Hematopoietic multipotent progenitor cell treated with erythropoietin and hydrocortisone succinate and interleukin-3 and kit ligand, for 17 days (in vitro differentiated cells): ENCODE measurements at regions not wholly inside any gene's neighbourhood (a gene's known extent, or its start where the extent isn't known, plus 50 kb on each side); places are given as distances from the start of the nearest gene placed in this dataset.

Experiments used
- DNase-seq: peaks from one replicate; pipeline ENCODE4 v3.0.0-alpha.2; 2015; ENCODE audit warnings: low spot score

DNA sequence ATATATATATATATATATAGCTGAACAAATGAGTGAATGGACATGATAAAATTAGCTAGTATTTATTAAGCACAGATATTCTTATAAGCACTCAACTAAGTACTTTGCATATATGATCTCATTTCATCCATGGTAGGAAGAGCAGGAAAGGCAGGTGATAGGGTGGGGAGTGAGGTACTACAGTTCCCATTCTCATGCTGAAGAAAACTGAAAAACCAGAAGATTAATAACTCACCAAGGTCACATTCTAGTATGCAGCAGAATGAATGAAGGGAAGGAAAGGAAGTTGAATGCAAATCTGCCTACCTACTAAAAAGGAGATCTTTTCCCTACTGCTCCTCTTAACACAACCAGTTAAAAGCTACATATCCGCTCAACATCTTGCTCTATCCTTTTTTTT, 298.1 kb upstream of the TMPO start:
- DNase-seq, result no peak

DNA sequence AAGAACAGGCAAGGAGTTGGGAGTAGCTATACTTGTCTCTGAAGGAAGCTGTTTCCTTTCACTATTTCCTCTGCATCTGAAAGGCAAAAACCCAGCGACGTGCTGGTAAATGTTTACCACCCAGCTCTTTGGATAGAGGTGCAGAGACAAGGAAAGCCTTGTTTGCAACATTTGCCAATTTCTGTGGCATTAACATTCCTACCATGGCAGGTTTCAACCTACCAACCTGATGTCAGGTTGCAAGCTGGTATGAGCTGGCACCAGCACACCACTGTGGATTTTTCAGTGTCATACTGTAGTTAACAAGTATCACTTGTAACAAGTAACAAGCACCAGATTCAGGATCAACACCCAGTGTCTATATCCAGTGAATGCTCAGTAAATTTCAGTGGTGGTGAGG, 294.8 kb upstream of the TMPO start:
- no peak for DNase-seq

DNA sequence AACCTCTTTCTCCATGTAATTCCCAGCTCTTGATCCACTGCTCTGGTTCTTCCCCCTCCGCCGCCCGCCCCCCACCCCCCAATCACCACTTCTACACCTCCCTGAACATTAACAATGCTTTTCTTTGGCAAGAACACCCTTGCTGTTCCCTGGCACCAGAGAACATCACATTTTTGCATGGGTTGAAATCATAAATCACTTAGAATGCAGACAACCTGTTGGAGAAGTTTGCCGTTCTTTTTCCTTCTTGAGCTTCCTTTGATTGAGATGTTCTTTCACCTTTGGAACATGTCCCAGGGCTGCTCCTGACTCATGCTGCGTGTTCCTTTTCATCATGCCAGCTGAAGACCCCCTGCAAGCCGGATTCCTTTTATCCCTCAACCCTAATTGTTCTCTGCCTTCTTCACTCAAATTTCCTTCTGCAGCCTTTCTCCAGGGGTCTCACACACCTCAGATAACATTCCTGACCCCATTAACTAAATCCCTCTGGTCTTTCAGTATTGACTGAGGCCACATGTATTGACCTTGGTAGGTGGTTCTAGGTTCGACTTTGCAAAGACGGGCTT, 294.1 kb upstream of the TMPO start:
- DNase-seq, result no peak

DNA sequence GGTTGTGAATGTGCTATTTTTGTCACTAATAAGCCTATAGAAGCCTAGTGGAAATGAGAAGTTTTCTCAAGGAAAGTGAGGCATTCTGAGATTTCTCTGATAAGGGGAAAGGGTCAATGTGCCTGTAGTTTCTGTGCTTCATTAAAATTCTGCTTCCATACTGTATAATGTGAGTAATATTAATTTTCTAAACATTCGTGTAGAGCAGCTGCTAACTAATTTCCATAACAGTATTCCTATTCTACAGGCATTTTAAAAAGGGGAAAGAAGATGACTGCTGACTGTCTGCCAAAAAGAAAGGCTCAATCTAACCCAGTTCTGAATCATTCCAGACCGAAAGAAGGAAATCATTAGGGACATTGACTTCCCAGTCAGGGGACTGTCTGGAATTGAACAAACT, 293.3 kb upstream of the TMPO start:
- no peak for DNase-seq

DNA sequence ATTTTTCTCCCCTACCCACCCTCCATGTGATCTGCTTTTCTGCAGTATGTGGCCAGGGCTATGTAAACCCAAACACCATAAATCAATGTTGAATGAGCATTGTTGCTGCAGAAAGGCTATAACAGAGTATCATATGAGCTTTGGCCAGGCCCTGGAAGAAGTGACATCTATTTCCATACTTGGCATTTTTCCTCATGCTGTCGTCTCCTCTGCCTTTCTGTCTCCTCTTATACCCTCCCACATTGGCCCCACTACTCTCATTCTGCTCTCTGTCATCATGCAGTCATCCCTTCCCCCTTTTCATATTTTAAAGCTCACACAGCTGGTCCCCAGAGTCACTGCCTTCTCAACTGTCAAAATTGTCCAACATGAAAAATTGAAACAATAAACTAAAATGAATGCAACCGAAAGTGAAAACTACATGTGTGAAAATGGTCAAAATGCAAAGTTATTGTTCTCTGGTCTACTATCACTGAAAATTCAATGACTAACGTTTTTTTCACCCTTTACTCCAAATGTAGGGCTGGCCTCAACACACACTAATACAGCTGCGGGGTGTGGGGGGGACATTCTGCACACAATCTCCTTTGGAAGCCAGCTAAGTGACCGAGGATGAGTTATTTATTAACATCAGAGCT, 290.7 kb upstream of the TMPO start:
- DNase-seq, result no peak

DNA sequence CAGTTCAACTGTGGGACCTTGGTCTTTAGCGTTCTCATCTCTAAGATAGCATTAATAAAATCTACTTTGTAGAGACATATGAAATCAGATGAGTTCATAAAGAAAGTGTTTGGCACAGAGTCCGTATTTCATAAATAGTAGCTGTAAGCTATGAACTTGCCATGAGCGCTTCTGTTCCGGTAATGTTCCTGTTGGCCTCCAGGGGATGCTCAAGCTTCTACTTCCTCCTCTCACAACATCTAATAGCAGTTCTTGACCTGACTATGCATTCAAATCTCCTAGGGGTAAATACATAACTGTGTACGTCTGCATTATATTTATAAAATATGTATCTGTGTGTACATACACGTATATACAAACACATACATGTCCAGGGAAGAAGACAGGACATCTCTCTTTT, 288.2 kb upstream of the TMPO start:
- no peak for DNase-seq

DNA sequence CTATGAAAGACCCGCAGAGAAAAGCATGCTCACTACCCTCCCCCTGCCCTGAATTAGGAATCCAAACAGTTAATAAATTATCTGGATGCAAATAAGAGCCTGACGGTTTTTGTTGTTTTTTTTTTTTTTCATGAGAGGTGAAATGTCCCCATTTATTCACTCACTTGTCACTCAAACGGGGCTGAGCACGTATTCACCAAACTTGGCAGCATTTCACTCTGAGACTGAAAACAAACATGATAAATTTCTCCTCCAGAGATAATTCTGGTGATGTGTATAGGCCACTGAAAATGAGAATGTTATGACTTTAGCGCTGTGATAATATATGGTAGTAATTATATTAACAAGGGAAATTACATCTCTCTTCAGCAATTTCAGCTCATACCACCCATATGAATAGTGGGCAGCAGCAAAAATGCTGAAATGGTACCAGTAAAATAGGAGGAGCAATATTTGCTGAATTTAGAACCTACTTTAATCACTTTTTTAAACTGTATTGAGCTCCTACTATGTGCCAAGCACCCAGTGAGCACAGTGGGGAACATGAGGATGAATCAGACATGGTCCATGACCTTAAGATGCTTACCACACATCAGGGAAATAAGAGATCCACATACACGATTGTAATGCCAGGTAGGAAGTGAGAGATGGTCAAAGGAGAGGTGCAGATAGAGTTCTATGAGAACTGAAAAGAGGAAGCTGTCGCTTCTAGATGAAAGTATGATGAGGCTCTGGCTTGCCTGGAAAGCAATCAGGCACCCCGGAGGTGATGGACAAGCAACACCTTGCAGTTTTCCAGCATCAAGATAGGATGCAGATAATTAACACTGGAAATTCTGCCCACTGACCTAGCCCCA, 286.5 kb upstream of the TMPO start:
- no peak for DNase-seq

DNA sequence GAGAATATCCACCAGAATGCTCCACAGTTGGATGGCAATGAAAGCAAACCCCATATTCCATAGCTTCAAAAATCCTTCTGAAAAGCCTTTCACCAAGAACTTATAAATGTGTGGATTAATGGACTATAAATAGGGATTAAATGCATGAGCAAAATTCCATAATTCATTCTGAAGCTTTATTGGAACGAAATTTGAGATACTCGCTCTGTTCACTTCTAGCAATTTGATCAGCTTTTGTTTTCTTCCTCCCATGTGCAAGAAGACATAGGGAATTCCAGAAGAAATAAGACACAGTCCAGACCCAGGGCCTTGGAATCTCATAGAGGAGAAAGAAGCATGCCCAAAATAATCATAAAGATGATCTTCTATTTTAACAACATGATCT, 285.9 kb upstream of the TMPO start:
- no peak for DNase-seq

DNA sequence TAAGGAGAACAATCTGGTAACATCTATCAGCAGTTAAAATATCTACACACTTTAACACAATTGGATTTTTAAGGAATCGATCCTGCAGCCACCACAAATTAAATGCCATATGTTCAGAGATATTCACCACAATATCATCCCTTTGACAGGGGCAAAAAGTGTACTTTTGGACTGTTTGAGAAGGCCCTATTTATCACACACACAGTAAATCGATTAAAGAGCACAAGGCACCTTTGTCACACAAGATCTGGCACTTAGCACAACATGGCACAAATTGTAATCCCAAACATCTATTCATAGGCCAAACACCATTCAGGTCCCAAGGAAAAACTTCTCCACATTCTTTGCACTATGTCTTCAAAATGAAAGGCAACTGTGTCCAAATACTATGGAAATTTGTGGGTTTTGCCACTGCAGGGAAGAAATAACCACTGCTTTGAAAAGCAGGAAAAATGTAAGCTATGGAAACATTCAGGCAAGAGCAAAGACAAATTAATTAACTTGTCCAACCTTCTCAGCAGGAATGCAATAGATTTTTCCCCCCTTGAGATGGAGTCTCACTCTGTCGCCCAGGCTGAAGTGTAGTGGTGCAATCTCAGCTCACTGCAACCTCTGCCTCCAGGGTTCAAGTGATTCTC, 282.5 kb upstream of the TMPO start:
- no peak for DNase-seq

DNA sequence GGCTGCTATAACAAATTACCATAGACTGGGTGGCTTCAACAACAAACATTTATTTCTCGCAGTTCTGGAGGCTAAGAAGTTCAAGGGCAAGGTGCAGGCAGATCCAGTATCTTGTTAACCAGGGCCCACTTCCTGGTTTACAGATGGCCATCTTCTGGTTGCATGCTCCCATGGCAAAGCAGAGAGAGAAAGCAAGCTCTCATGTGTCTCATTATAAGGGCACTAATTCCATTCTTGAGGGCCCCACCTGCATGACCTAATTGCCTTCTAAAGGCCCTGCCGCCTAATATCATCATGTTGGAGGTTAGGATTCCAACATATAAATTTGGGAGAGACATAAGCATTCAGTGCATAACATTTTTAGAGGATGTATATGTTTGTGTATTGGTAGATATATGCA, 280.1 kb upstream of the TMPO start:
- DNase-seq, result no peak

DNA sequence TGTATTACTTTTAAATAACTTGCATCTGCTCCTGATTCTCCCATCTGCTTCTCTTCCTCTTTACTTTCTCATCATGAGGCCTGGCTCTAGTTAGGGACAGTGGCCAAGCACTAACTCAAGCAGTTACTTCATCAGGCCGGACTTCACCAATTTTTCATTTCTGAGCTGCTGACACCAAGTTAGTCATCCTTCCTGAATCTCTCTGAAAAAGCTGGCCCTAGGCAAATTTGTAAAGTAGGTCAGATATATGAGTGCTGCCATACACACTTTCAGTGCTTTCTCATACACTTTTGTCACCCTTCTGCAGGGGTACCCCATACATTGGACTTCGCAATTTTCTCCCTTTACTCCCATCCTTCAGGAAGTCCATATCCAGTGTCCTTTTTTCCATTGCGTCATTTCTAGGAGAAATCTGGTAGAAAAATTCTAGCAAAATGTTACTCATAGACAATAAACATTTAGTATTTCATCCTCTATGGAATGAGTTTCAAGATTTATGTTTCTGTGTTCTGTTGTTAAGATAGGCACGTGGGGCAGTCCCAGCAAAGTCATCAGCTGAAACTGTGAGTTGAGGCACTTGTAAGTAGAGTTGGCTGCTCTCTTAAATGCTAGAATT, 276.8 kb upstream of the TMPO start:
- DNase-seq, result no peak

DNA sequence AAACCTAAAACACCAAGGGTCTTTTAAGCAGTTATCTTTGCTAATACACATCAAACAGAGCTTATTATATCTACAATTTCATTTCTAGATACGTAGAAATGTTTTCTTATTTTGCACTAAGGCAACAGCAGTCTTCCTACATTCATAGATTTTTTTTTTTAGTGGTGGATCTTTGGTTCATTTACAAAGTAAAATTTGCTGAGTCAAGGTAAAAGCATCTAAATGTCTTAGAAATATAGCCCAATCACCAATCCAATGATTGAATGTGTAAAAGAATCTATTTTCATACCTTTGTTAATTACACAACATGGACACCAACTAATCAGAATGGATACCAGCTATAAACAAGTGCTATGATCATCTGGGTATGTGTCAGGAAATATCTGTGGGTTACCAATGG, 272.2 kb upstream of the TMPO start:
- DNase-seq, result no peak

DNA sequence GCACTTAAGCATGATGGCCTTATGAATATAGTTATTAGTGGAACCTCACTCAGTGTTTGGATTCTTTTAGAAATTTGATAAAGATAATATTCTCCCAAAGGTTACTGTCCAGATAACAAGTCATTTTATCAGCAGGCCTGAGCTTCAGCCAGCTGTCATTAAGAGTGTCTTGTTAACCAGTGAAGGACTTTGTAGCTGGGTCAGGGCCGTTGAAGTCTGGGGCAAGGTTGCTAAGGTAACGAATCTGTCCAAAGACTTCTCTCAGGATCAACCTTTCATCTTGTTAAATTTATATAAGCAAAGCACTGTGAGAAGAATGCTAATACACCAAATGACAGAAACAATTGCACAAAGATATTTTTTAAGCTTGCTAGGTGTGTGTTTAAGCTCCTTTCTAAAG, 271.3 kb upstream of the TMPO start:
- no peak for DNase-seq

DNA sequence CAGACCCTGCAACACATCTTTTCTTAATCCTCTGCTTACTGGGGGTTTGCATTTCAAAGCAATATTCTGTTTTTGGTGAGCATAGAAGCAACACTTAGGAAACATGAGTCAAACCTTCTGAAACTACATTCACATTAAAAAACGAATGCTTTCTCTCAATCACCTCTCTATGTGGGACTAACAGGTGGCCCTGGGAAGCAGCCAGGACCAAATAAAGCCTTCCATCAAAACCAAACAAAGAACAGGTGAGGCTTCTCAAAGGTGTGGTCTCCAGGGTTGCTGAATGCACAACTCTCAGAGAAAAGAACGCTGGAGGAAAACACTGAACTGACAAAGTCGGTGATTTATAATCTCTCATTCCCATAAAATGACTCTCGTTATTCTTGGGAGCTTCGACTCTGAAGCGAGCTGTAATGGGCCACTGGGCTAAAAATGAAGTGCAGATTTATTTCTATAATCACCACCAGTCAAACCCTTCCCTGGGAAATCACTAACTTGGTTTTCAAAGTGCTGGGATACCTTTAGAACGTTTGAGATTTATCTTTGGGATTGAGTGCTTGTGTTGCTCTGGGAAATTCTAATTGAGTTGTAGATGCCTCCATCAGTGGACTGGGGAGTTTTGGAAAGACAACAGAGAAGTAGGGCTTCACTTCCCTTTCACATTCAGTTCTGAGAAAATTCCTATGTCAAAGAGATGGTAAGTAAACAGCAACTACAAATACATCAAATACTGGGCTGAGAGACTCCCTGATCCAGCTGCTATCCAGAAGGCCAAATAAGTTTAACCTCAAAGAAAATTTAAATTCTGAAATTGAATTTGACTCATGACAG, 262.0 kb upstream of the TMPO start:
- DNase-seq, result no peak

DNA sequence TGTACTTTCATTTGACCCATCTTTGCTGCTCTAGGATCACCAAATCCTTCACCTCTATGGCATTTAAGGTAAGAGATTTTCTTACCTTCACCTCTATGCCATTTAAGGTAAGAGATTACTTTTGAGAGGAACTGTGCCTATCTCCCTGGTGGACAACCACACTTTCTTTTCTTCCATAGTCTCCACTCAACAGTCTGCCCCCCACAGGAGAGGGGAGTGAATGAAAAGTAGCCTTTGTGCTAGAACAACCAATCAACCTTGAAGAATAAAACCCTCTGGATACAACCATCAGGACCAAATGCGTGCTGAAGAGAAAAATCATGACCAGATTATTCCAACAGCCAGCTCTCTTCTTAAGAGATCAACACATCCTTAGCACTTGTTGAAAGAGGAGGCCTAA, 258.6 kb upstream of the TMPO start:
- DNase-seq, result no peak

DNA sequence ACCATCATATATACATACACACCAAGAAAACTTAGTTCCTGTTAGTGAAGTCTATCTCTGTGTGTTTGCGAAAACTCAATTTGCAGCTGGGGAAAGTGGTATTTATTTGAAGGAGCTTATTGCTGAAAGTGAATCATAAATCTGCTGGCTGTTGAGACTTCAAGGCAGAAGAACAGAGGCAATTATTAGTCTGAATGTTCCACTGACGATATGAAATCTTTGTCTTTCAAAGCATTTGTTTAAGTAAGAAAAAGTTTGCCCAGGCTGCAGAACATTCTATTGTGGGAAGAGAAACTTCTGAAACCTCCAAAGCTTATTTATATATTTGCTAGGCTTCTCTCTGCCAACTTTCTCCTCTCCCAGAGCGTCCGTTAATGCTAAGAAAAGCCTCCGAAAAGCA, 255.7 kb upstream of the TMPO start:
- no peak for DNase-seq

DNA sequence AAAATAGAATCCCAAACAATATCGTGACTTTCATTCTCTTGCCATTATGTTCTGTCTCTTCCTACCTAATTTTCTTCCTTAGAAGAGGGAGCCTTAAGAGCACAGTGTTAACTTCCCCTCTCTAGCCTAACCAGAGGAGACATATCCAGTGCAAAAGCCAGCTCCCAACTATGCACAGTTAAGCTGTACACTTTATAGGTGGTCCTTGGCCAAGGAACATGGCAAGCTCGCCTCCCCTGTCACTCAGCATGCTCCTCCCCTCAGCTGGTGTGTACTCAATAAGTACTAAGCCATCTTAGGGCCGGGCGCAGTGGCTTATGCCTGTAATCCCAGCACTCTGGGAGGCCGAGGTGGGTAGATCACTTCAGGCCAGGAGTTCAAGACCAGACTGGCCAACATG, 255.1 kb upstream of the TMPO start:
- no peak for DNase-seq

DNA sequence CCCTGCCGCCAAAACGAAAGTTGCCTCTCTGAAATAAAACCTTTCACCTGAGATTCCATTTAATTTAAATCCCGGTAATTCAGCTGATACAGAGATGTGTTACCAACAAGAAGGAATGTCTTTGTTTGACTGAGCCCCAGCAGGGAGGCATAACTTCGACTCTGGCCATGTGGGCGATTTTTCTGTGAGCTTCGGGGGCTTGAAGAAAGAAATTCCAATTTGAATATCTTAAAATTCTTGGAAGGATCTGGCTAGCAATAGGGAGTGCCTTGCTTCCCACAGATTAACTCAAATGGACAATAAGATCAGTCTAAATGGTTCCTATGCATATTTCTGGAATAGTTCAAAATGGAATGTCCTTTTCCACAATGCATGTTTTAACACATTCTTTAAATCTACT, 252.5 kb upstream of the TMPO start:
- no peak for DNase-seq

DNA sequence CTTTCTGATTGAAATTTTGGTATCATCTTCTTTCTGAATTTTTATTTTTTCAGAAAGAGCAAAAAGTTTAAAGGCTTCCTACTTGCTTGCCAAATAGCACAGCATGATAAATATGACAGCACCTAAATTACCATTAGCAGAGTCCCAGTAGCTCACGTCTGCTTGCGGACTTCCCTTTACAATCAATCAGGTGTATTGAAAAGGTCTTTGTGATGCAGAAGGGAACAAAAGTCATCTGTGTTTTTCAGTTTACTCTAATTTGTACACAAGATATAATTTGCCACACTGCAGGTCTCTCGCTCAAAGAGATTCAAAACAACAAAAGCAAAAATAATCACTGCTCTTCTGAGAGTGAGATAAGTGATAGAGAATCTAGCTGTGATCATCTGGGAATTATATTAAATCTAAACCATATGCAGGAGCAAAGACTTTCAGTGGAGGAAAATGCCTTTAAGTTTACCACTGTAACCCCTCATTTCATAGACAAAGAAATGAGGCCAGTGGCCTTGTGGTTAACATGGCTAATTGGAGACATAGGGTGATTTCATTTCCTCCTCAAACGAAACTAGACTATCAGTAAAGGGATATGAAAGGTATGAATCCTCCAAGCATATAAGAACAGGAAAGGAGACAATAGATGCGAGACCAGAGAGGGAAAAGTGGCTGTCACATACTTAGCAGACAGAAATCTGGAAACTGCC, 240.8 kb upstream of the TMPO start:
- no peak for DNase-seq

DNA sequence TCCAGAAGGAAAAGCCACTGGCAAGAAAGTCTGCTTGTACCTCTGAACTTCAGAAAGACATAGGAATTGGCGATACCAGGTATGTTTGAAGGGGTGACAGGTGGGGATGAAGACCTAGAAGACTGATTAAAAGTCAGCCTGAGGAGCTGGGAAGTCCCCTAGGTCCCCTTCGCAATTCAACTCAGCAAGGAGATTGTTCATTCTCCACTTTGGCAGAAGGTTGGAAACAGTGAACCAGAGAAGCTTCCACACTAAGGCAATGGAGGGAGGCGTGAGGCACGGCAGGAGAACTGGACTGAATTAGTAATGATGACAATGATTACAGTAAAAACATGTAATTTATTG, 240.3 kb upstream of the TMPO start:
- no peak for DNase-seq

DNA sequence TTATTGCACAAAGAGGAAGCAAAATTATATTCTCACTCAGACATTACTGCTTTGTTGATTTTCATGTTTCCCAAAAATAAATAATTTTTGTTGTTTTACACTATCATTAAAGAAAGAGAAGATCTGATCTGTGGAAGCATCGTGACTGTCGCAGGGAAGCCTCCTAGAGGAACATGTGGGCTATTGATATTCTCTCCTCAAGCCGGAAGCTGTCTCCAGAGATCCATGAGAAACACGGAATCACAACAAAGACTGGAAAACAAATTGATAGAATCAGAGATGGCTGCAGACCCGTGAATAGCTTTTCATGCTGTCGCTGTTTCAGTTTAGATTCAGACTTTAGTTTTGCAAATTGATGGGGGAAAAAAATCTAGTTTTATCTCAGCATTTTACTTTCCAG, 235.2 kb upstream of the TMPO start:
- DNase-seq, result no peak
